ENCODE measurements at regions not wholly inside any gene's neighbourhood (a gene's known extent, or its start where the extent isn't known, plus 50 kb on each side); places are given as distances from the start of the nearest gene placed in this dataset.

- TF ChIP-seq, protein P1, sequence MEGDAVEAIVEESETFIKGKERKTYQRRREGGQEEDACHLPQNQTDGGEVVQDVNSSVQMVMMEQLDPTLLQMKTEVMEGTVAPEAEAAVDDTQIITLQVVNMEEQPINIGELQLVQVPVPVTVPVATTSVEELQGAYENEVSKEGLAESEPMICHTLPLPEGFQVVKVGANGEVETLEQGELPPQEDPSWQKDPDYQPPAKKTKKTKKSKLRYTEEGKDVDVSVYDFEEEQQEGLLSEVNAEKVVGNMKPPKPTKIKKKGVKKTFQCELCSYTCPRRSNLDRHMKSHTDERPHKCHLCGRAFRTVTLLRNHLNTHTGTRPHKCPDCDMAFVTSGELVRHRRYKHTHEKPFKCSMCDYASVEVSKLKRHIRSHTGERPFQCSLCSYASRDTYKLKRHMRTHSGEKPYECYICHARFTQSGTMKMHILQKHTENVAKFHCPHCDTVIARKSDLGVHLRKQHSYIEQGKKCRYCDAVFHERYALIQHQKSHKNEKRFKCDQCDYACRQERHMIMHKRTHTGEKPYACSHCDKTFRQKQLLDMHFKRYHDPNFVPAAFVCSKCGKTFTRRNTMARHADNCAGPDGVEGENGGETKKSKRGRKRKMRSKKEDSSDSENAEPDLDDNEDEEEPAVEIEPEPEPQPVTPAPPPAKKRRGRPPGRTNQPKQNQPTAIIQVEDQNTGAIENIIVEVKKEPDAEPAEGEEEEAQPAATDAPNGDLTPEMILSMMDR (IDR thresholded peaks at IDR 0.05) = no peak
- TF ChIP-seq, protein P2, sequence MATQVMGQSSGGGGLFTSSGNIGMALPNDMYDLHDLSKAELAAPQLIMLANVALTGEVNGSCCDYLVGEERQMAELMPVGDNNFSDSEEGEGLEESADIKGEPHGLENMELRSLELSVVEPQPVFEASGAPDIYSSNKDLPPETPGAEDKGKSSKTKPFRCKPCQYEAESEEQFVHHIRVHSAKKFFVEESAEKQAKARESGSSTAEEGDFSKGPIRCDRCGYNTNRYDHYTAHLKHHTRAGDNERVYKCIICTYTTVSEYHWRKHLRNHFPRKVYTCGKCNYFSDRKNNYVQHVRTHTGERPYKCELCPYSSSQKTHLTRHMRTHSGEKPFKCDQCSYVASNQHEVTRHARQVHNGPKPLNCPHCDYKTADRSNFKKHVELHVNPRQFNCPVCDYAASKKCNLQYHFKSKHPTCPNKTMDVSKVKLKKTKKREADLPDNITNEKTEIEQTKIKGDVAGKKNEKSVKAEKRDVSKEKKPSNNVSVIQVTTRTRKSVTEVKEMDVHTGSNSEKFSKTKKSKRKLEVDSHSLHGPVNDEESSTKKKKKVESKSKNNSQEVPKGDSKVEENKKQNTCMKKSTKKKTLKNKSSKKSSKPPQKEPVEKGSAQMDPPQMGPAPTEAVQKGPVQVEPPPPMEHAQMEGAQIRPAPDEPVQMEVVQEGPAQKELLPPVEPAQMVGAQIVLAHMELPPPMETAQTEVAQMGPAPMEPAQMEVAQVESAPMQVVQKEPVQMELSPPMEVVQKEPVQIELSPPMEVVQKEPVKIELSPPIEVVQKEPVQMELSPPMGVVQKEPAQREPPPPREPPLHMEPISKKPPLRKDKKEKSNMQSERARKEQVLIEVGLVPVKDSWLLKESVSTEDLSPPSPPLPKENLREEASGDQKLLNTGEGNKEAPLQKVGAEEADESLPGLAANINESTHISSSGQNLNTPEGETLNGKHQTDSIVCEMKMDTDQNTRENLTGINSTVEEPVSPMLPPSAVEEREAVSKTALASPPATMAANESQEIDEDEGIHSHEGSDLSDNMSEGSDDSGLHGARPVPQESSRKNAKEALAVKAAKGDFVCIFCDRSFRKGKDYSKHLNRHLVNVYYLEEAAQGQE (IDR thresholded peaks at IDR 0.05; ENCODE audit: insufficient read depth in 1 of 2, low read depth in 2 of 2, low read length in 1 of 2) = no peak
- TF ChIP-seq POLR2AphosphoS5 (IDR thresholded peaks at IDR 0.05; ENCODE audit: low read depth, low read length) (no peak), SIN3A (IDR thresholded peaks at IDR 0.05; ENCODE audit: borderline replicate concordance, insufficient read depth, low read depth, low read length) (no peak), TCF7L2 (IDR thresholded peaks at IDR 0.05; ENCODE audit: low read depth, low read length) (no peak)
These were observed 129.6 kb upstream of the PPP1R26 start for GRCh38 chr9:135350003-135350315.
